ENCODE measurements at regions not wholly inside any gene's neighbourhood (a gene's known extent, or its start where the extent isn't known, plus 50 kb on each side); places are given as distances from the start of the nearest gene placed in this dataset.

GRCh38 chr6:145306489-145306888 is 428.8 kb downstream of the EPM2A start:
- H3K4me1 Mint-ChIP-seq, result no peaks in the 10 kb centered on the region
- no peak overlapping the region for H4K5ac ChIP-seq (ENCODE audit: insufficient read length, low read depth, low read length)
- no peak overlapping the region for H3K27ac ChIP-seq (ENCODE audit: insufficient read length, low read depth, low read length)
- H3K9me3 Mint-ChIP-seq, result no peaks in the 10 kb centered on the region
- no peak overlapping the region for H3K4me2 ChIP-seq (ENCODE audit: insufficient read depth, insufficient read length, low read length)
- no peaks in the 10 kb centered on the region for H3K4me1 ChIP-seq (ENCODE audit: insufficient read depth, low read length)
- H3K79me2 ChIP-seq (ENCODE audit: insufficient read depth, low read length), result no peaks in the 10 kb centered on the region
- no peak for DNase-seq
- no peak overlapping the region for H3T11ph ChIP-seq (ENCODE audit: low read length)
- H3K4me3 Mint-ChIP-seq, result no peak overlapping the region
- H3K14ac ChIP-seq (ENCODE audit: insufficient read depth, low read length), result no peak overlapping the region
- H3K27me3 ChIP-seq (ENCODE audit: insufficient read depth, low read length), result no peaks in the 10 kb centered on the region
- no peaks in the 10 kb centered on the region for H3K9me3 ChIP-seq (ENCODE audit: control insufficient read depth, low read depth, low read length)
- no peak overlapping the region for H3K9ac ChIP-seq (ENCODE audit: extremely low read depth, insufficient read length, low read length)
- H3K79me1 ChIP-seq (ENCODE audit: insufficient read depth, low read depth, low read length, poor library complexity, severe bottlenecking), result no peaks in the 10 kb centered on the region
- no peak overlapping the region for H2AK5ac ChIP-seq (ENCODE audit: insufficient read length, low read length)
- H3K27me3 Mint-ChIP-seq (ENCODE audit: low read depth), result no peaks in the 10 kb centered on the region
- no peak overlapping the region for H3K18ac ChIP-seq (ENCODE audit: insufficient read length, low read depth, low read length)
- H4K8ac ChIP-seq (replicated peaks; ENCODE audit: insufficient read length, low read depth, low read length), result no peak overlapping the region
- H4K91ac ChIP-seq (ENCODE audit: insufficient read length, low read depth, low read length), result no peak overlapping the region
- H2AFZ ChIP-seq (ENCODE audit: low read length), result no peak overlapping the region
- no peak overlapping the region for H3K56ac ChIP-seq (ENCODE audit: insufficient read length, low read depth, low read length)
- H2BK15ac ChIP-seq (ENCODE audit: low read depth, low read length), result no peak overlapping the region
- H3K36me3 Mint-ChIP-seq (ENCODE audit: insufficient read depth in 1 of 3, low read depth in 3 of 3), result no peaks in the 10 kb centered on the region
- TF ChIP-seq, protein P1, sequence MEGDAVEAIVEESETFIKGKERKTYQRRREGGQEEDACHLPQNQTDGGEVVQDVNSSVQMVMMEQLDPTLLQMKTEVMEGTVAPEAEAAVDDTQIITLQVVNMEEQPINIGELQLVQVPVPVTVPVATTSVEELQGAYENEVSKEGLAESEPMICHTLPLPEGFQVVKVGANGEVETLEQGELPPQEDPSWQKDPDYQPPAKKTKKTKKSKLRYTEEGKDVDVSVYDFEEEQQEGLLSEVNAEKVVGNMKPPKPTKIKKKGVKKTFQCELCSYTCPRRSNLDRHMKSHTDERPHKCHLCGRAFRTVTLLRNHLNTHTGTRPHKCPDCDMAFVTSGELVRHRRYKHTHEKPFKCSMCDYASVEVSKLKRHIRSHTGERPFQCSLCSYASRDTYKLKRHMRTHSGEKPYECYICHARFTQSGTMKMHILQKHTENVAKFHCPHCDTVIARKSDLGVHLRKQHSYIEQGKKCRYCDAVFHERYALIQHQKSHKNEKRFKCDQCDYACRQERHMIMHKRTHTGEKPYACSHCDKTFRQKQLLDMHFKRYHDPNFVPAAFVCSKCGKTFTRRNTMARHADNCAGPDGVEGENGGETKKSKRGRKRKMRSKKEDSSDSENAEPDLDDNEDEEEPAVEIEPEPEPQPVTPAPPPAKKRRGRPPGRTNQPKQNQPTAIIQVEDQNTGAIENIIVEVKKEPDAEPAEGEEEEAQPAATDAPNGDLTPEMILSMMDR (conservative IDR thresholded peaks at IDR 0.05), result no peak
- no peaks in the 10 kb centered on the region for H4K20me1 ChIP-seq (ENCODE audit: control insufficient read depth, insufficient read depth, insufficient read length)
- H3K23me2 ChIP-seq (ENCODE audit: insufficient read length, low read depth, low read length, poor library complexity, severe bottlenecking), result no peaks in the 10 kb centered on the region
- H2BK5ac ChIP-seq (ENCODE audit: insufficient read length, low read length), result no peak overlapping the region
- no peak overlapping the region for H3K4ac ChIP-seq (ENCODE audit: low read depth, low read length)
- WGBS (ENCODE audit: extremely low coverage, insufficient read length, low lambda C conversion rate), result no CpG with 5 or more reads among the region's 5 CpGs
- H2BK20ac ChIP-seq (ENCODE audit: low read depth, low read length, poor library complexity, severe bottlenecking), result no peak overlapping the region
- H3K23ac ChIP-seq (ENCODE audit: insufficient read length, low read depth, low read length), result no peak overlapping the region
- H3K27ac Mint-ChIP-seq, result no peak overlapping the region
- H2BK120ac ChIP-seq (ENCODE audit: low read depth, low read length, poor library complexity, severe bottlenecking), result no peak overlapping the region
- H2BK12ac ChIP-seq (ENCODE audit: insufficient read length, low read depth, low read length), result no peak overlapping the region

All from H9 (cell line).